ENCODE measurements at regions not wholly inside any gene's neighbourhood (a gene's known extent, or its start where the extent isn't known, plus 50 kb on each side); places are given as distances from the start of the nearest gene placed in this dataset.

DNA sequence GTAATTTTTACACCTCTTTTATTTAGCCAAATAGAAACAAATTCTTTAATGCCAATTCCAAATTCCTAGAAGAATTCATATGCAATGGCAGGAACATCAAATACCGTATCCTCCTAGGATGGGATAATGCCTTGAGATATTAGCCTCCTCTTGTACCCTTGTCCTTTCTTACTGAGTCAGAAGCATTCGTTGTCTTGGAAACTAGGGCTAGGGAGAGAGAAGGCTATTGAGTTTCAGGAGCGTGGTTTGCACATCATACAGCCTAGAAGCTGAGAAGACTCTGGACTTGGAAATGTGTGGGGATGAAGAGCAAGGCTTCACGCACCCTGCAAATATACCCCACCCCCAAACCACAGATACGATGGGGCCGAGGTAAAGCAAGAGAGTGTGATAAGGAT, 300.7 kb downstream of the SP3 start:
- TF ChIP-seq, protein P1, sequence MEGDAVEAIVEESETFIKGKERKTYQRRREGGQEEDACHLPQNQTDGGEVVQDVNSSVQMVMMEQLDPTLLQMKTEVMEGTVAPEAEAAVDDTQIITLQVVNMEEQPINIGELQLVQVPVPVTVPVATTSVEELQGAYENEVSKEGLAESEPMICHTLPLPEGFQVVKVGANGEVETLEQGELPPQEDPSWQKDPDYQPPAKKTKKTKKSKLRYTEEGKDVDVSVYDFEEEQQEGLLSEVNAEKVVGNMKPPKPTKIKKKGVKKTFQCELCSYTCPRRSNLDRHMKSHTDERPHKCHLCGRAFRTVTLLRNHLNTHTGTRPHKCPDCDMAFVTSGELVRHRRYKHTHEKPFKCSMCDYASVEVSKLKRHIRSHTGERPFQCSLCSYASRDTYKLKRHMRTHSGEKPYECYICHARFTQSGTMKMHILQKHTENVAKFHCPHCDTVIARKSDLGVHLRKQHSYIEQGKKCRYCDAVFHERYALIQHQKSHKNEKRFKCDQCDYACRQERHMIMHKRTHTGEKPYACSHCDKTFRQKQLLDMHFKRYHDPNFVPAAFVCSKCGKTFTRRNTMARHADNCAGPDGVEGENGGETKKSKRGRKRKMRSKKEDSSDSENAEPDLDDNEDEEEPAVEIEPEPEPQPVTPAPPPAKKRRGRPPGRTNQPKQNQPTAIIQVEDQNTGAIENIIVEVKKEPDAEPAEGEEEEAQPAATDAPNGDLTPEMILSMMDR (IDR thresholded peaks at IDR 0.05; ENCODE audit: low read depth, low read length) = no peak
- Histone ChIP-seq H3K9me3 (no peaks in the 10 kb centered on the region), H3K27me3 (no peaks in the 10 kb centered on the region; the same call in 1 of the 2 replicates), H3K36me3 (no peaks in the 10 kb centered on the region), H3K4me1 (no peaks in the 10 kb centered on the region), H3K4me3 (ENCODE audit: low read depth, low read length) (no peak overlapping the region)
- no peak for DNase-seq

DNA sequence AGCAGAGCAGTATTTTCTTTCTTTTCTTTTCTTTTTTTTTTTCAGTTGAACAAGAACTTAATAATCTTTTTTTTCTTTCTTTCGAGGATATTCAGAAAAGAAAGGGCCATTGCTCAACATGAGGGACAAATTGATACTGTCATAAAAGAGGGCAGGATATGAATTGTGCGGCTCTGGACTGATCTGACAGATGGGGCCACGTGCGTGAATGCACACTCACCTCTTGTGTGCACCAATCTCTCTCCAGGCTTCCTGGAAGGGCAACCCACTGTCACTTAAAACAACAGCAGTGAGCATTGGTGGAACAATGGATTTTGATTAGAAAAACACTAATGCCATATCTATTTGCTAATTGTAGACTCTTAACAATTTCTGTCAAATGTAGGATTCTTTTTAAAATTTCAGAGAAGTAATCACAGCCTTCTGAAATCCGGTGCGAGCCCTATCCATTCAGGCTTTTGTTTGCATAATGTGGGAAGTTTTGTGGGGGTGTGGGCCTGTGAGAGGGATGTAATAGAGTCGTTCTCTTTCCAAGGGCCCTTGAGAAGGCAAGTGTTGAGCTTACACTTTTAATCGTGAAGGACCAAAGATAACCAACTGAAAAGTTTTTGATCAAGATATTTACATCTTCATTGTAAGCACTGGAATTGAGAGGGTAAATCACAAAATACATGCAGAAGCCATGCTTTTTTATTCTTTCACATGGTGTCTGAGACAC, 298.8 kb downstream of the SP3 start:
- DNase-seq = no peak
- TF ChIP-seq, protein P1 (IDR thresholded peaks at IDR 0.05; ENCODE audit: low read depth, low read length) = no peak
- Histone ChIP-seq H3K9me3 (no peaks in the 10 kb centered on the region), H3K36me3 (no peaks in the 10 kb centered on the region), H3K4me1 (no peaks in the 10 kb centered on the region), H3K27me3 (no peaks in the 10 kb centered on the region), H3K4me3 (ENCODE audit: low read depth, low read length) (no peak overlapping the region)

DNA sequence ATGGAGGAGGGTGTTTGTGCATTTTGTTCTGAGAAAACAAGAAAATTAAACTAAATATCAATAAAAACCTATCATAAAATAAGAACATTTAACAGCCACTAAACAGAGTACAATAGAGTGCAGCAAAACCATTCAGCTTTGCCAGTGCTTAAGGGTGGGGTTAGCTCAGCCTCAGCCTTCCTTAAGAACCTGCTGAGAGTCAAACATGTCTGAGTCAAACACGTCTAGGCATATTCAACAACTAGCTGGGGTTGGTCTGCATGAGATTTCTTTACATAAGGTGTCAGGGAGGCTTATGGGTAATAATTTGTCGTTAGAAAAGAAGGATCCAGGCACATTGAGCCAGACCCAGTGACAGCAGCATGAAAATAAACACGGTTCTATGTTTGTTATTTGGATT, 298.2 kb downstream of the SP3 start:
- Histone ChIP-seq H3K4me1 (no peaks in the 10 kb centered on the region), H3K9me3 (no peaks in the 10 kb centered on the region), H3K4me3 (ENCODE audit: low read depth, low read length) (no peak overlapping the region), H3K36me3 (no peaks in the 10 kb centered on the region), H3K27me3 (no peaks in the 10 kb centered on the region)
- TF ChIP-seq, protein P1 (IDR thresholded peaks at IDR 0.05; ENCODE audit: low read depth, low read length) = no peak
- DNase-seq = no peak

DNA sequence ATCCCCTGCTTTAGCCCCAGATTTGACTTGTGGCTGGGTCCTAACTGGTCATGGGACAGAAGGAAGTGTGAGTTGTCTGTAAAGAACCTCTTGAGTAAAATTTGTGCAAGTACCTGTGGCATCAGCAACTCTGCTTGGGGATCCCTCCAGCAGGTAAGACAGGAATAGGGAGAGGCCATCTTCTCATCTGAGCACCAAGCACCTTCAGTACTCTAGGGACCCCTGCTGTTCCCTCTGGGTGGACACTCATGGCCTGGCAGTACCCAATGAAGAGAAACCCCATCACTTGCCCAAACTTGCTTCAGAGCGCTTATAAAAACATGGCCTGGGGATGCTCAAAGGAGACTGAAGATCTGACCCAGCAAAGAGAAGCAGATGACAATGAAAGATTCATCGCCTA, 297.8 kb downstream of the SP3 start:
- TF ChIP-seq, protein P1 (IDR thresholded peaks at IDR 0.05; ENCODE audit: low read depth, low read length) = no peak
- DNase-seq = no peak
- H3K4me1 ChIP-seq = no peaks in the 10 kb centered on the region

DNA sequence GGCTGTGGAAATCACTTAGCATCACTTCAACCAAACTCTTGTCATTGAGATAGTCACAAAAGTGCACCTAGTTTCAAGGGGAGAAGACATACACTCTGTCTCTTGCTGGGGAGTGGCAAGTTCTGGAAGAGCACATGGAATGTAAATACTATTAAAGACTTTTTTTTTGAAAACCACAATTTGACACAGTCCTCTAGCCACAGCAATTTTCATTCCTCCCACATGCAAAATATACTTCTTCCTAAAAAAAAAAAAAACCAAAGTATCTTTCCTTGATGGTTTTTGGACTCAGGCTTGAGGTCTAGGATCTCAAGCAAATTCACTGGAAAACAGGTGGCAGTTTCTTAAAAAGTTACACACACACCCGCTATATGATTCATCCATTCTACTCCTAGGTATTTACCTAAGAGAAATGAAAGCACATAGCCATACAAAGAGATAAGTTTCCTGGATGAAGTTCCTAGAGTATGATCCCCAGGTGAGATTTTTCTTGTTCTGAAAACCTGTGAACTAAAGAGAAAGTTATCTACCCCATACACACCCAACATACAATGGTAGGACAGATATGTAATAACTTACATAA, 295.8 kb downstream of the SP3 start:
- Histone ChIP-seq H3K27me3 (no peaks in the 10 kb centered on the region), H3K36me3 (no peaks in the 10 kb centered on the region), H3K4me3 (ENCODE audit: low read depth, low read length) (no peak overlapping the region), H3K9me3 (no peaks in the 10 kb centered on the region), H3K4me1 (no peaks in the 10 kb centered on the region)
- TF ChIP-seq, protein P1 (IDR thresholded peaks at IDR 0.05; ENCODE audit: low read depth, low read length) = no peak
- DNase-seq = no peak

More for the DNA sequence above, 297.8 kb downstream of the SP3 start:
- H3K9me3 ChIP-seq = no peaks in the 10 kb centered on the region
- H3K27me3 ChIP-seq = no peaks in the 10 kb centered on the region
- H3K4me3 ChIP-seq (ENCODE audit: low read depth, low read length) = no peak overlapping the region
- H3K36me3 ChIP-seq = no peaks in the 10 kb centered on the region

DNA sequence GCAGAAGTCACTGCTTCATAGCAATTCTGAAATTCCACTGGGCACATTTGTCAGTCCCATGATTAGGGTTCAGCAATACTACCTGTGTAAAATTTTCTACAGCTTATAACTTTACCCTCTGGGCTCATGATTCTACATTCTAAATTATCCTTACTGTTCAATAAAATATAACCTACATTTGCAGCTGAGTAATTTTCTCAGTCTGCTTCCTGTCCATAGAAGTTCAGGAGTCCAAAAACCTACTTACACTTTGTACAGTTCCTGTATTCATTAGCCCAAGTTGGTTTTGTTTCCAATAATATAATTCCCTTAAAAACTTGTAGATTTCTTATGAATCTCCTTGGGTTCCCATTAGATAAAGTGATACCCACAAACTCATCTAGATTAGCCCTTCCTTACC, 295.3 kb downstream of the SP3 start:
- TF ChIP-seq, protein P1 (IDR thresholded peaks at IDR 0.05; ENCODE audit: low read depth, low read length) = no peak
- Histone ChIP-seq H3K9me3 (no peaks in the 10 kb centered on the region), H3K27me3 (no peaks in the 10 kb centered on the region), H3K36me3 (no peaks in the 10 kb centered on the region), H3K4me3 (ENCODE audit: low read depth, low read length) (no peak overlapping the region), H3K4me1 (no peaks in the 10 kb centered on the region)
- DNase-seq = no peak
